Upper lobe of left lung (tissue), 6 donors: ENCODE measurements at regions not wholly inside any gene's neighbourhood (a gene's known extent, or its start where the extent isn't known, plus 50 kb on each side); places are given as distances from the start of the nearest gene placed in this dataset.

ENCODE experiments used
- ATAC-seq, 2 donors: fragments of 200-7000 bp; cut with Tn5 transposase; one replicate each; pipeline ENCODE4 v1.9.1; 2022; ENCODE audit warnings: mild to moderate bottlenecking in 2 of 2, moderate library complexity in 2 of 2; ENCODE audit not compliant: low FRiP score in 2 of 2
- DNase-seq, 2 donors: peaks; one replicate each; pipeline ENCODE4 v3.0.0-alpha.2; 2019 to 2020
- H3K27ac ChIP-seq, 4 donors: fragments of 200-600 bp; sonication (generic); one replicate each; pipeline ENCODE4 v1.5.1; 2016 to 2019
- H3K27me3 ChIP-seq, 4 donors: fragments of 200-600 bp; sonication (generic); one replicate each; pipeline ENCODE4 v1.5.1; 2017 to 2019
- H3K36me3 ChIP-seq, 4 donors: fragments of 200-600 bp; sonication (generic); one replicate each; pipeline ENCODE4 v1.5.1; 2016 to 2019
- H3K4me1 ChIP-seq, 4 donors: fragments of 200-600 bp; sonication (generic); one replicate each; pipeline ENCODE4 v1.5.1; 2018 to 2019
- H3K4me3 ChIP-seq, 4 donors: fragments of 200-600 bp; sonication (generic); one replicate each; pipeline ENCODE4 v1.5.1; 2017 to 2019; ENCODE audit warnings: mild to moderate bottlenecking in 2 of 4, moderate library complexity in 1 of 4
- H3K9me3 ChIP-seq, 4 donors: fragments of 200-600 bp; sonication (generic); one replicate each; pipeline ENCODE4 v1.5.1; 2018 to 2019
- EP300 ChIP-seq, 4 donors: sonication (generic); formaldehyde crosslinking; IDR thresholded peaks; one replicate each; pipeline ENCODE4 v1.5.1; 2017; ENCODE audit warnings: antibody characterized with exemption in 4 of 4, control low read depth in 2 of 4
- POLR2A ChIP-seq, 4 donors: fragments of 450-650 bp; IDR thresholded peaks; one replicate each; pipeline ENCODE4 v1.5.1; 2016 to 2017; ENCODE audit warnings: antibody characterized with exemption in 4 of 4, mild to moderate bottlenecking in 2 of 4
- POLR2AphosphoS5 ChIP-seq, 2 donors: sonication (generic); formaldehyde crosslinking; IDR thresholded peaks; one replicate each; pipeline ENCODE4 v1.5.1; 2017; ENCODE audit warnings: antibody characterized with exemption in 2 of 2
- WGBS, 2 donors: methylation state at CpG; one replicate each; pipeline ENCODE4 v1.1.5; 2017 to 2018; 5-methylcytosine and 5-hydroxymethylcytosine counted together
- TF ChIP-seq, protein P1 (sequence below), 6 experiments: fragments of 450-650 bp in 4 of 6; fragments of 200-600 bp in 2 of 6; sonication (generic) in 2 of 6; IDR thresholded peaks; one replicate each; pipeline ENCODE4 v1.5.1; 2016 to 2019; ENCODE audit warnings: antibody characterized with exemption in 6 of 6
- donor health status: DM: no; HTN: no; CAD: no; lungs with moderate emphysema.
- donor health status: DM: no; HTN: yes; CAD: no; lungs with severe emphysema.

DNA sequence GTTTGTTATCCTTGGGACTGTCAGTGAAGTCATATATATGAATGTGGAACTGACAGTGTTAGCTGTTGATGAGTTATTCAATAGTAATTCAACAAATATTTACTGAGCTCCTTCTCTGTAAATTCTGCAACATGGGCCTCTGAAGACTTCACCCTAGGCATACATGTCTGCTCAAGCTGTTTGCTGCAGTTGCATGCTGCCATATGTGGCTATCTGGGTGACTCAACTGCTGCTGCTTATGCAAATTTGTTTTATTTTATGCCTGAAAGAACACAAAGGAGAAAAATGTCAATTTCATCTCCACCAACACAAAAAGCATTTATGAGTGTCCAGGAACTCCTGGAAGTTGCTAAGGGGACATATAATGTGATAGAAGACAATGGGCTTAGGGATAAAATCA is 417.6 kb downstream of the AASDHPPT start:
- DNase-seq, result no peak
- Histone ChIP-seq H3K27me3 (no peaks in the 10 kb centered on the region), H3K36me3 (no peaks in the 10 kb centered on the region), H3K9me3 (no peaks in the 10 kb centered on the region), H3K4me3 (no peak overlapping the region), H3K4me1 (no peaks in the 10 kb centered on the region), H3K27ac (no peak overlapping the region)
- no peak for TF ChIP-seq EP300 (IDR thresholded peaks at IDR 0.05)
- TF ChIP-seq POLR2A (IDR thresholded peaks at IDR 0.05), result no peak
- TF ChIP-seq POLR2AphosphoS5 (IDR thresholded peaks at IDR 0.05), result no peak
- TF ChIP-seq, protein P1, sequence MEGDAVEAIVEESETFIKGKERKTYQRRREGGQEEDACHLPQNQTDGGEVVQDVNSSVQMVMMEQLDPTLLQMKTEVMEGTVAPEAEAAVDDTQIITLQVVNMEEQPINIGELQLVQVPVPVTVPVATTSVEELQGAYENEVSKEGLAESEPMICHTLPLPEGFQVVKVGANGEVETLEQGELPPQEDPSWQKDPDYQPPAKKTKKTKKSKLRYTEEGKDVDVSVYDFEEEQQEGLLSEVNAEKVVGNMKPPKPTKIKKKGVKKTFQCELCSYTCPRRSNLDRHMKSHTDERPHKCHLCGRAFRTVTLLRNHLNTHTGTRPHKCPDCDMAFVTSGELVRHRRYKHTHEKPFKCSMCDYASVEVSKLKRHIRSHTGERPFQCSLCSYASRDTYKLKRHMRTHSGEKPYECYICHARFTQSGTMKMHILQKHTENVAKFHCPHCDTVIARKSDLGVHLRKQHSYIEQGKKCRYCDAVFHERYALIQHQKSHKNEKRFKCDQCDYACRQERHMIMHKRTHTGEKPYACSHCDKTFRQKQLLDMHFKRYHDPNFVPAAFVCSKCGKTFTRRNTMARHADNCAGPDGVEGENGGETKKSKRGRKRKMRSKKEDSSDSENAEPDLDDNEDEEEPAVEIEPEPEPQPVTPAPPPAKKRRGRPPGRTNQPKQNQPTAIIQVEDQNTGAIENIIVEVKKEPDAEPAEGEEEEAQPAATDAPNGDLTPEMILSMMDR (IDR thresholded peaks at IDR 0.05), result no peak
- ATAC-seq, result no peak

DNA sequence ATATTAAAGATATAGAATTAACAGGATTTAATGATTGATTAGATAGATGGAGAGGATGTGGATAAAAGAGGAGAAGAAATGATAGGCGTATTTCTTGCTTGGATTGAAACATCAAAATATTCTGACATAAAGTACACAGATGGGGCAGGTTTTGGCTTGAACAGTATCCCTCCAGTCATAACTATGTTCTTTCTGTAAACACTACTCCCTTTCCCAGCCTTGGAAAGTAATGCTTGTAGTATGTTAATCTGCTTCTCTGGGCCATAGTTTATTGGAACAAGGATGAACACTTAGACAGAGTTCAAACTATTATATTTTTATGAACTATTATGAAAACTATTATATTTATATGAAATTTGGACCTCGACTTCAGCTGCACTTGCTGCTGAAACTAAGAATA is 419.2 kb downstream of the AASDHPPT start:
- H3K36me3 ChIP-seq, result no peaks in the 10 kb centered on the region
- no peak for TF ChIP-seq POLR2A (IDR thresholded peaks at IDR 0.05)
- TF ChIP-seq EP300 (IDR thresholded peaks at IDR 0.05), result no peak
- no peak for TF ChIP-seq POLR2AphosphoS5 (IDR thresholded peaks at IDR 0.05)
- TF ChIP-seq, protein P1 (IDR thresholded peaks at IDR 0.05), result no peak
- no peak for ATAC-seq
- DNase-seq, result no peak
- H3K27me3 ChIP-seq, result no peaks in the 10 kb centered on the region
- H3K4me3 ChIP-seq, result no peak overlapping the region
- WGBS, 2 donors, result 70 to 73% methylated on average over 2 of the region's 2 CpGs
- no peaks in the 10 kb centered on the region for H3K9me3 ChIP-seq
- H3K4me1 ChIP-seq, result no peaks in the 10 kb centered on the region
- H3K27ac ChIP-seq, result no peak overlapping the region

DNA sequence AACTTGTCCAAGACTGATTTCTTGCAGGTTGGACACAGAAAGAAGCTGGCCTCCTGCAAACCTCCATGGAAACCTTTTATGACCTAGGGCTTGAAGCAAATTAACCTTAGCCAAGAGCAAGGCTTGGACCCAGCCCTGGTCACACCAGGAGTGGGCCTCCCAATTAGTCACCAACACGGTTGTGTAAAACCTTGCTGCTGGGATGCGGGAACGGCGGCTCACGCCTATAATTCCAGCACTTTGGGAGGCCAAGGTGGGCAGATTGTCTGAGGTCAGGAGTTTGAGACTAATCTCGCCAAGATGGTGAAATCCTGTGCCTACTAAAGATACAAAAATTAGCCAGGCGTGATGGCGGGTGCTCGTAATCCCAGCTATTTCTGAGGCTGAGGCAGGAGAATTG is 419.9 kb downstream of the AASDHPPT start:
- 92 to 94% methylated on average over 6 to 9 of the region's 9 CpGs for WGBS, 2 donors
- ATAC-seq (no peak), DNase-seq (no peak)
- Histone ChIP-seq H3K36me3 (no peaks in the 10 kb centered on the region), H3K4me3 (no peak overlapping the region), H3K27ac (no peak overlapping the region), H3K4me1 (no peaks in the 10 kb centered on the region), H3K27me3 (no peaks in the 10 kb centered on the region), H3K9me3 (no peaks in the 10 kb centered on the region)
- TF ChIP-seq, protein P1 (IDR thresholded peaks at IDR 0.05), result no peak
- TF ChIP-seq EP300 (IDR thresholded peaks at IDR 0.05) (no peak), POLR2A (IDR thresholded peaks at IDR 0.05) (no peak), POLR2AphosphoS5 (IDR thresholded peaks at IDR 0.05) (no peak)

DNA sequence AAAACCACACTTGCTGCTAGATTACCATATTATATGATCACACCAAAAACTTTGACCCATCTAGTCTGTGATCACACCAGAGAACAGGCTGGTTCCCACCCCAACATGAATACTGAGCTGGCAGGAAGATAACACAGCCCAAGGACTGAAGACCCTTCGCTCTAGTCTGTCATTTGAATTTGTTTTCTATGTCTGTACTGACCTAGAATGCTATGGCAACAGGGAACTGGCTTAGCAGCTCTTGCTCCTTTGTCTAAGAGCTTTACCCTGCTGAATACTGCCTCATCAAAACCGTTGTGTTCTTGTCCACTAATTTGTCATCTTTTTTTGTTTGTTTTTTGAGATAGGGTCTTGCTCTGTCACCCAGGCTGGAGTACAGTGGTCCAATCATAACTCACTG is 420.4 kb downstream of the AASDHPPT start:
- no peaks in the 10 kb centered on the region for H3K27me3 ChIP-seq
- 71 to 74% methylated on average over 2 of the region's 2 CpGs for WGBS, 2 donors
- ATAC-seq (no peak), DNase-seq (no peak)
- no peak overlapping the region for H3K4me3 ChIP-seq
- no peaks in the 10 kb centered on the region for H3K9me3 ChIP-seq
- H3K4me1 ChIP-seq, result no peaks in the 10 kb centered on the region
- TF ChIP-seq, protein P1 (IDR thresholded peaks at IDR 0.05), result no peak
- no peak for TF ChIP-seq POLR2A (IDR thresholded peaks at IDR 0.05)
- no peak for TF ChIP-seq EP300 (IDR thresholded peaks at IDR 0.05)
- no peak for TF ChIP-seq POLR2AphosphoS5 (IDR thresholded peaks at IDR 0.05)
- H3K36me3 ChIP-seq, result no peaks in the 10 kb centered on the region
- H3K27ac ChIP-seq, result no peak overlapping the region

DNA sequence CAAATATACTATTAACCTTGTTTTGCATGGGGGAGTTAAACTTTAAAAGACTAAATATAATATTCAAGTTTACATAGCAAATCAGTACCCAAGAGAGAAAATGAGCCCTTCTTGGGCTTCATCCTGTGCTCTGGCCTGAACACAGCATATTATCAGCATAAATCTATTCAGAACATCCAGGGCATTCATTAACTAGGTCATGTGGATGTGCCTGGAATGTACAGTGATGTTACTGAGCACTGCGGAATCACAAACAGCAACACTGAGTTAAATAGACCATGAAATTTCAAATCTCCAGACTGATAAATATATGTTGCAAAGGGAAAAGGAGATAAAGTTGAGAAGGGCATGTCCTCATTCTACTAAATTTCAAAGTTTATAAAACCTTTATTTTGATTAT is 426.4 kb downstream of the AASDHPPT start:
- no peak for DNase-seq
- Histone ChIP-seq H3K36me3 (no peaks in the 10 kb centered on the region), H3K4me1 (no peaks in the 10 kb centered on the region), H3K27ac (no peak overlapping the region), H3K4me3 (no peak overlapping the region), H3K27me3 (no peaks in the 10 kb centered on the region), H3K9me3 (no peaks in the 10 kb centered on the region)
- ATAC-seq, result no peak
- 85 to 86% methylated on average over 1 of the region's 1 CpG for WGBS, 2 donors
- no peak for TF ChIP-seq EP300 (IDR thresholded peaks at IDR 0.05)
- TF ChIP-seq POLR2AphosphoS5 (IDR thresholded peaks at IDR 0.05), result no peak
- TF ChIP-seq, protein P1 (IDR thresholded peaks at IDR 0.05), result no peak
- no peak for TF ChIP-seq POLR2A (IDR thresholded peaks at IDR 0.05)
